ENCODE measurements at regions not wholly inside any gene's neighbourhood (a gene's known extent, or its start where the extent isn't known, plus 50 kb on each side); places are given as distances from the start of the nearest gene placed in this dataset.

DNA sequence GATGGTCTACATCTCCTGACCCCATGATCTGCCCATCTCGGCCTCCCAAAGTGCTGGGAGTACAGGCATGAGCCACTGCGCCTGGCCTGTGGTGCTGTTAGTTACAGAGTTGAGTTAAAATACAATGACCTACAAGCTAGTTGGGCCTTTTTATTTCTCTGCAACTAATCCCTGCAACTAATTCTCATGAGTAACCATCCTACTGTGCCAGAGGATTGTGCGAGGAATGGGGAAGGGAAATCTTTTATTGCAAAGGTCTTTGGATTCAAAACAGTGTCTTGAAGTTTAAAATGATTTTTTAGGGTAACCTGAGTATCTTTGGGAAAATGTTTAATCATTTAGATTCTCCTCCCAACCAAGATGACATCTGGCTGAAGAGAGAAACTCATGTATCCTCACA lies 88.8 kb upstream of the RMDN2 start:
- no peaks in the 10 kb centered on the region for H3K27me3 ChIP-seq (ENCODE audit: control insufficient read depth in 4 of 4, insufficient read depth in 4 of 4, low read length in 3 of 4)
- H3K27ac ChIP-seq (ENCODE audit: low read depth in 1 of 2, low read length in 2 of 2) = no peak overlapping the region
- 97% methylated on average over 3 of the region's 3 CpGs for WGBS
- H3K4me3 ChIP-seq (ENCODE audit: low read depth in 1 of 3, low read length in 3 of 3) = no peak overlapping the region
- H3K9ac ChIP-seq (ENCODE audit: low read depth in 1 of 2, low read length in 2 of 2) = no peak overlapping the region
- peaks cover 0 to 5% (median 2%) of the 10 kb centered on the region in 4 donors for H3K4me1 ChIP-seq (ENCODE audit: control insufficient read depth in 4 of 4, insufficient read depth in 4 of 4, low read length in 3 of 4)
- no peaks in the 10 kb centered on the region for H3K9me3 ChIP-seq (ENCODE audit: control insufficient read depth in 4 of 4, low read length in 3 of 4)
- no peak for DNase-seq (ENCODE audit: low spot score)
- H3K36me3 ChIP-seq (ENCODE audit: control insufficient read depth in 4 of 4, insufficient read depth in 3 of 4, low read depth in 1 of 4, low read length in 3 of 4) = no peaks in the 10 kb centered on the region
- no peak for TF ChIP-seq EGR1 (IDR thresholded peaks at IDR 0.05; ENCODE audit: low read depth in 2 of 2)
- TF ChIP-seq HNF4G (IDR thresholded peaks at IDR 0.05) = no peak
- TF ChIP-seq, protein P1, sequence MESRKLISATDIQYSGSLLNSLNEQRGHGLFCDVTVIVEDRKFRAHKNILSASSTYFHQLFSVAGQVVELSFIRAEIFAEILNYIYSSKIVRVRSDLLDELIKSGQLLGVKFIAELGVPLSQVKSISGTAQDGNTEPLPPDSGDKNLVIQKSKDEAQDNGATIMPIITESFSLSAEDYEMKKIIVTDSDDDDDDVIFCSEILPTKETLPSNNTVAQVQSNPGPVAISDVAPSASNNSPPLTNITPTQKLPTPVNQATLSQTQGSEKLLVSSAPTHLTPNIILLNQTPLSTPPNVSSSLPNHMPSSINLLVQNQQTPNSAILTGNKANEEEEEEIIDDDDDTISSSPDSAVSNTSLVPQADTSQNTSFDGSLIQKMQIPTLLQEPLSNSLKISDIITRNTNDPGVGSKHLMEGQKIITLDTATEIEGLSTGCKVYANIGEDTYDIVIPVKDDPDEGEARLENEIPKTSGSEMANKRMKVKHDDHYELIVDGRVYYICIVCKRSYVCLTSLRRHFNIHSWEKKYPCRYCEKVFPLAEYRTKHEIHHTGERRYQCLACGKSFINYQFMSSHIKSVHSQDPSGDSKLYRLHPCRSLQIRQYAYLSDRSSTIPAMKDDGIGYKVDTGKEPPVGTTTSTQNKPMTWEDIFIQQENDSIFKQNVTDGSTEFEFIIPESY (IDR thresholded peaks at IDR 0.05) = no peak
- TF ChIP-seq HNF4A (conservative IDR thresholded peaks at IDR 0.05) = no peak
- TF ChIP-seq, protein P2, sequence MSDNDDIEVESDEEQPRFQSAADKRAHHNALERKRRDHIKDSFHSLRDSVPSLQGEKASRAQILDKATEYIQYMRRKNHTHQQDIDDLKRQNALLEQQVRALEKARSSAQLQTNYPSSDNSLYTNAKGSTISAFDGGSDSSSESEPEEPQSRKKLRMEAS (IDR thresholded peaks at IDR 0.05) = no peak
- TF ChIP-seq, protein P3, sequence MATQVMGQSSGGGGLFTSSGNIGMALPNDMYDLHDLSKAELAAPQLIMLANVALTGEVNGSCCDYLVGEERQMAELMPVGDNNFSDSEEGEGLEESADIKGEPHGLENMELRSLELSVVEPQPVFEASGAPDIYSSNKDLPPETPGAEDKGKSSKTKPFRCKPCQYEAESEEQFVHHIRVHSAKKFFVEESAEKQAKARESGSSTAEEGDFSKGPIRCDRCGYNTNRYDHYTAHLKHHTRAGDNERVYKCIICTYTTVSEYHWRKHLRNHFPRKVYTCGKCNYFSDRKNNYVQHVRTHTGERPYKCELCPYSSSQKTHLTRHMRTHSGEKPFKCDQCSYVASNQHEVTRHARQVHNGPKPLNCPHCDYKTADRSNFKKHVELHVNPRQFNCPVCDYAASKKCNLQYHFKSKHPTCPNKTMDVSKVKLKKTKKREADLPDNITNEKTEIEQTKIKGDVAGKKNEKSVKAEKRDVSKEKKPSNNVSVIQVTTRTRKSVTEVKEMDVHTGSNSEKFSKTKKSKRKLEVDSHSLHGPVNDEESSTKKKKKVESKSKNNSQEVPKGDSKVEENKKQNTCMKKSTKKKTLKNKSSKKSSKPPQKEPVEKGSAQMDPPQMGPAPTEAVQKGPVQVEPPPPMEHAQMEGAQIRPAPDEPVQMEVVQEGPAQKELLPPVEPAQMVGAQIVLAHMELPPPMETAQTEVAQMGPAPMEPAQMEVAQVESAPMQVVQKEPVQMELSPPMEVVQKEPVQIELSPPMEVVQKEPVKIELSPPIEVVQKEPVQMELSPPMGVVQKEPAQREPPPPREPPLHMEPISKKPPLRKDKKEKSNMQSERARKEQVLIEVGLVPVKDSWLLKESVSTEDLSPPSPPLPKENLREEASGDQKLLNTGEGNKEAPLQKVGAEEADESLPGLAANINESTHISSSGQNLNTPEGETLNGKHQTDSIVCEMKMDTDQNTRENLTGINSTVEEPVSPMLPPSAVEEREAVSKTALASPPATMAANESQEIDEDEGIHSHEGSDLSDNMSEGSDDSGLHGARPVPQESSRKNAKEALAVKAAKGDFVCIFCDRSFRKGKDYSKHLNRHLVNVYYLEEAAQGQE (IDR thresholded peaks at IDR 0.05) = no peak
- no peak for TF ChIP-seq RAD21 (IDR thresholded peaks at IDR 0.05)
- TF ChIP-seq RXRA (IDR thresholded peaks at IDR 0.05) = no peak
- no peak for TF ChIP-seq TAF1 (conservative IDR thresholded peaks at IDR 0.05)
- TF ChIP-seq YY1 (IDR thresholded peaks at IDR 0.05) = no peak
- TF ChIP-seq, protein P4, sequence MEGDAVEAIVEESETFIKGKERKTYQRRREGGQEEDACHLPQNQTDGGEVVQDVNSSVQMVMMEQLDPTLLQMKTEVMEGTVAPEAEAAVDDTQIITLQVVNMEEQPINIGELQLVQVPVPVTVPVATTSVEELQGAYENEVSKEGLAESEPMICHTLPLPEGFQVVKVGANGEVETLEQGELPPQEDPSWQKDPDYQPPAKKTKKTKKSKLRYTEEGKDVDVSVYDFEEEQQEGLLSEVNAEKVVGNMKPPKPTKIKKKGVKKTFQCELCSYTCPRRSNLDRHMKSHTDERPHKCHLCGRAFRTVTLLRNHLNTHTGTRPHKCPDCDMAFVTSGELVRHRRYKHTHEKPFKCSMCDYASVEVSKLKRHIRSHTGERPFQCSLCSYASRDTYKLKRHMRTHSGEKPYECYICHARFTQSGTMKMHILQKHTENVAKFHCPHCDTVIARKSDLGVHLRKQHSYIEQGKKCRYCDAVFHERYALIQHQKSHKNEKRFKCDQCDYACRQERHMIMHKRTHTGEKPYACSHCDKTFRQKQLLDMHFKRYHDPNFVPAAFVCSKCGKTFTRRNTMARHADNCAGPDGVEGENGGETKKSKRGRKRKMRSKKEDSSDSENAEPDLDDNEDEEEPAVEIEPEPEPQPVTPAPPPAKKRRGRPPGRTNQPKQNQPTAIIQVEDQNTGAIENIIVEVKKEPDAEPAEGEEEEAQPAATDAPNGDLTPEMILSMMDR (IDR thresholded peaks at IDR 0.05; ENCODE audit: low read depth, low read length, missing input control) = no peak
- no peak for TF ChIP-seq FOXA1 (IDR thresholded peaks at IDR 0.05)
- TF ChIP-seq FOXA2 (IDR thresholded peaks at IDR 0.05) = no peak
- TF ChIP-seq SP1 (IDR thresholded peaks at IDR 0.05) = no peak
- TF ChIP-seq GABPA (IDR thresholded peaks at IDR 0.05 in 1 of 2, conservative IDR thresholded peaks at IDR 0.05 in 1 of 2) = no peak
- TF ChIP-seq NR2F2 (IDR thresholded peaks at IDR 0.05) = no peak
- TF ChIP-seq JUND (IDR thresholded peaks at IDR 0.05) = no peak
- TF ChIP-seq, protein P5, sequence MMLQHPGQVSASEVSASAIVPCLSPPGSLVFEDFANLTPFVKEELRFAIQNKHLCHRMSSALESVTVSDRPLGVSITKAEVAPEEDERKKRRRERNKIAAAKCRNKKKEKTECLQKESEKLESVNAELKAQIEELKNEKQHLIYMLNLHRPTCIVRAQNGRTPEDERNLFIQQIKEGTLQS (IDR thresholded peaks at IDR 0.05) = no peak
